PC-9 (cell line): ENCODE measurements at regions not wholly inside any gene's neighbourhood (a gene's known extent, or its start where the extent isn't known, plus 50 kb on each side); places are given as distances from the start of the nearest gene placed in this dataset.

Source experiments
- CTCF ChIP-seq: fragments of 200-600 bp; sonication (generic); conservative IDR thresholded peaks from 2 replicates; pipeline ENCODE4 v1.6.1; 2017; ENCODE audit warnings: mixed run types, antibody characterized with exemption, mild to moderate bottlenecking, moderate library complexity
- EZH2 ChIP-seq: fragments of 200-600 bp; sonication (generic); IDR thresholded peaks from 2 replicates; pipeline ENCODE4 v1.8.0; 2017; ENCODE audit warnings: antibody characterized with exemption, low read depth

- TF ChIP-seq CTCF (no peak), EZH2 (no peak)
Observed at GRCh38 chr10:85256481-85256880, 928.1 kb downstream of the CCSER2 start.
